ENCODE measurements at regions not wholly inside any gene's neighbourhood (a gene's known extent, or its start where the extent isn't known, plus 50 kb on each side); places are given as distances from the start of the nearest gene placed in this dataset.

DNA sequence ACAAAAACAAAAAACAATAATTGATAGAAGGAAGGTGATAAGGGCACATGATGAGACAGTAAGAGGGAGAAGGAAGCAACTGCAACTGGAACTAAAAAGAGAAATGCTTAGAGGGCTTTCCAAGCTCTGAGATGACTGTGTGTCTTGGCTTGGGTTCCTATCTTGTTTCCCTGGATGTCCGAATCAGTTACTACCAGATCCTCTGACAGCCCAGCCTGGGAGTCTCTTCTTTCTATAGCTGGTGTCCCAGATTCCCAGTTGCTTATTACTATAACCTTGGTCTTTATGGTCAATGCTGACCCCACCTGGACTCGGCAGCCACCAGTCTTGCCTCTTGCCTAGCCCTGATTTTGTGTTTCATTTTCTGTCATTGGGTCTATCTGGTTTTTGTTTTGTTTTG, 116.4 kb downstream of the RFC3 start:
- Mint-ChIP-seq H3K4me3 (no peak overlapping the region), H3K27ac (no peak overlapping the region), H3K9me3 (no peaks in the 10 kb centered on the region), H3K4me1 (no peaks in the 10 kb centered on the region), H3K36me3 (no peaks in the 10 kb centered on the region), H3K27me3 (no peaks in the 10 kb centered on the region)
- no peak for ATAC-seq

- H3K9me3 Mint-ChIP-seq: no peaks in the 10 kb centered on the region
- no peaks in the 10 kb centered on the region for H3K36me3 Mint-ChIP-seq
- H3K4me3 Mint-ChIP-seq: no peak overlapping the region
- H3K27ac Mint-ChIP-seq: no peak overlapping the region
- H3K4me1 Mint-ChIP-seq: no peaks in the 10 kb centered on the region
- ATAC-seq: no peak
- no peaks in the 10 kb centered on the region for H3K27me3 Mint-ChIP-seq
Measured at GRCh38 chr13:33934951-33935371, 117.0 kb downstream of the RFC3 start.

DNA sequence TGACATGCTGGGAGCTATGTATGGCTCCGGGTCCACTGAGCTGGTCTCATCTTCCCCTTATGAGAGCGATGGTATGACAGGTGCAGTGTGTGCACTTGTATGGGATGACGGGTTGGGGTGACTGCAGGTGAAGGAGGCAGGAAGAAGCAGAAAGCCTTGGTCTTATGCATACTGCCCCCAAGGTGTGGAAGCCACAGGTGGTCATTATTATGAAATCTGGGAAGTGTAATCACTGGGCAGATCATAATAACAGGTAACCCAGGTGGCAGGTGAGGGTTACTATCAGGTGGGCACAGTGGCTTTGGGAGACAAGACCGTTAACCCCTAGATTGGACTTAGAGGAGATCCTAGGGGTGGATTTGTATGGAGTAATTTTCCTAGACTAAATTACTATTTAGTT, 118.0 kb downstream of the RFC3 start:
- no peaks in the 10 kb centered on the region for H3K4me1 Mint-ChIP-seq
- H3K9me3 Mint-ChIP-seq: no peaks in the 10 kb centered on the region
- no peak for ATAC-seq
- no peak overlapping the region for H3K4me3 Mint-ChIP-seq
- H3K27me3 Mint-ChIP-seq: no peaks in the 10 kb centered on the region
- H3K27ac Mint-ChIP-seq: no peak overlapping the region
- H3K36me3 Mint-ChIP-seq: no peaks in the 10 kb centered on the region

GRCh38 chr13:33937373-33938098, 119.6 kb downstream of the RFC3 start:
- Mint-ChIP-seq H3K36me3 (no peaks in the 10 kb centered on the region), H3K4me3 (no peak overlapping the region), H3K27ac (no peak overlapping the region), H3K27me3 (no peaks in the 10 kb centered on the region), H3K4me1 (no peaks in the 10 kb centered on the region), H3K9me3 (no peaks in the 10 kb centered on the region)
- no peak for ATAC-seq

- no peak overlapping the region for H3K27ac Mint-ChIP-seq
- H3K4me1 Mint-ChIP-seq: no peaks in the 10 kb centered on the region
- H3K27me3 Mint-ChIP-seq: no peaks in the 10 kb centered on the region
- H3K36me3 Mint-ChIP-seq: peaks cover 12% of the 10 kb centered on the region
- H3K4me3 Mint-ChIP-seq: no peak overlapping the region
- no peak for ATAC-seq
- H3K9me3 Mint-ChIP-seq: no peaks in the 10 kb centered on the region
Measured at GRCh38 chr13:33940256-33940655, 122.3 kb downstream of the RFC3 start.

GRCh38 chr13:33940898-33941297, 122.9 kb downstream of the RFC3 start:
- no peaks in the 10 kb centered on the region for H3K27me3 Mint-ChIP-seq
- peaks cover 12% of the 10 kb centered on the region for H3K36me3 Mint-ChIP-seq
- H3K4me1 Mint-ChIP-seq: no peaks in the 10 kb centered on the region
- no peaks in the 10 kb centered on the region for H3K9me3 Mint-ChIP-seq
- no peak overlapping the region for H3K4me3 Mint-ChIP-seq
- ATAC-seq: no peak
- no peak overlapping the region for H3K27ac Mint-ChIP-seq

DNA sequence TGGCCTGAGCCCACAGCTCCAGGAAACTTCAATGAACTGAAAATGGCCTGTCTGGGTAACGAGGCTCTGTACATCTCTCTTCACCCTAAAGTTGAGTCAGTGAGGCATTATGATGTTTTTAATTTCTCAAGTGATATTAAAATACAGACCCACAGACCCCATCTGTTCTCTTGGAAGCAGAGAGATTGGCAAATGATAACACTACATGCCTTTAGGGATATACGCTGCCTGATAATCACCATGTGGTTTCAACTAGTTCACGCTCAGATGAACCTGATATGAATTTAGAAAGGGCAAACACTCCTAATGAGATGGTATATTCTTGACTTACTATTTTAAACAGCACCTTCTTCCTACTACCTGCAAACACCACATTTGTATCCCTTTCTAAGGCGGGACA, 127.5 kb downstream of the RFC3 start:
- peaks cover 3% of the 10 kb centered on the region for H3K9me3 Mint-ChIP-seq
- no peaks in the 10 kb centered on the region for H3K27me3 Mint-ChIP-seq
- no peaks in the 10 kb centered on the region for H3K4me1 Mint-ChIP-seq
- peaks cover 23% of the 10 kb centered on the region for H3K36me3 Mint-ChIP-seq
- H3K27ac Mint-ChIP-seq: no peak overlapping the region
- H3K4me3 Mint-ChIP-seq: no peak overlapping the region
- ATAC-seq: no peak

DNA sequence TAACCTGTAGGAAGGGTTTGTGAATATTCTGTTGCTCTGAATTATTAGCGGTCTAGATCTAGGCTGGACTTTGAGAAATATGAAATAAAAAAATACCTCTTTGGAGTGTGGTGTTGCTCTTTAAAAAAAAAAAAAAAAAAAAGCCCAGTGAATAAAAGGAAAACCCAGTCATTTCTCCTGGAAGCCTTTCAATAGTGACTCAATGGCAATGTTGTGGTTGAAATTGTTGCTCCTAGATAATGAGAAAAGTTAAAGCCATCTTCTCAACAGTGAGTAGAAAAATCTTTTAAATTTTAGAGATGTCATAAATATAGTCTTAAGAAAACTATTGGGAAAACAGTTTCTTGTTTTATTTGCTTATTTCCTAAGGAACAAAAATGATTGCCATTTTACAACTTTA, 135.3 kb downstream of the RFC3 start:
- Mint-ChIP-seq H3K36me3 (no peaks in the 10 kb centered on the region), H3K27ac (no peak overlapping the region), H3K27me3 (no peaks in the 10 kb centered on the region), H3K9me3 (peaks cover 3% of the 10 kb centered on the region), H3K4me3 (no peak overlapping the region), H3K4me1 (no peaks in the 10 kb centered on the region)
- ATAC-seq: no peak

- Mint-ChIP-seq H3K4me3 (no peak overlapping the region), H3K27ac (no peak overlapping the region), H3K27me3 (no peaks in the 10 kb centered on the region), H3K9me3 (peaks cover 2% of the 10 kb centered on the region), H3K4me1 (no peaks in the 10 kb centered on the region), H3K36me3 (no peaks in the 10 kb centered on the region)
- ATAC-seq: no peak
Measured at GRCh38 chr13:33953781-33954180, 135.8 kb downstream of the RFC3 start.

DNA sequence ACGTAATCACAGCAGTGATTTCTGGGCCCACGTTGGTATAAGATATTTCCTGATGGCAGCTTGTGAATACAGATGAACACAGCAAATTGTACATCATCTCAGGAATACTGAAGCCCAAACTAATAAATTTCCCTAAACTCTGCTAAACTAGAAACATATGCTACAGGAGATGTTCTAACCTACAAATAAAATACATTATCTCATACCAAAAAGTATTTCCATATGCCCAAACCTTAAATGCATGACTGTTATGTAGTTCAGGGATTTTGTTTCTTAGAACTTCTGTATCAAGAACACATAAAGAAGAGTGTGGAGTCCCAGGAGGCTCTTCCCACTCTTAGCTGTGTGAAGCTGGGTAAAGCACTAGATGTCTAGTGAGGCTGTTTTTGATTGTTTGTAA, 138.4 kb downstream of the RFC3 start:
- no peak overlapping the region for H3K27ac Mint-ChIP-seq
- H3K4me3 Mint-ChIP-seq: no peak overlapping the region
- H3K36me3 Mint-ChIP-seq: no peaks in the 10 kb centered on the region
- H3K27me3 Mint-ChIP-seq: no peaks in the 10 kb centered on the region
- H3K9me3 Mint-ChIP-seq: no peaks in the 10 kb centered on the region
- ATAC-seq: no peak
- H3K4me1 Mint-ChIP-seq: peaks cover 7% of the 10 kb centered on the region

DNA sequence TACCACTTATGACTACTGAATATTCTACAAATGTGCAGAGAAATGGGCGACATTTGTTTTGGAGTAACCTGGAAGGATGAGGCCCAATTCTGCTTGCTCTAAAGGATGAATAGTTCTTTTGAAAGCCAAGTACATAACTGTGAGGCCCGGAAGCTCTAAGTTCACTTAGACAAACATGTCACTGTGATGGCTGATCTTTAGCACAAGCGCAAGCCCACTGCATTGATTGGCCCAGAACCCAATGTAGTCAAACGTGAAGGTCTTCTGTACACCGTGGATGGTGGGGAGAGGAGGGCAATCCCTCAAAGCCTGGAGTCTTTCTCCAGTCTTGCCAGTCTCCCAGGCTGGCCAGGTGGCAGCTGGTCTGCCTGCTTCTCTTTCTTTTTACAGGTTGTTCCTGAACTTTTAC, 139.6 kb downstream of the RFC3 start:
- H3K4me3 Mint-ChIP-seq: no peak overlapping the region
- no peaks in the 10 kb centered on the region for H3K9me3 Mint-ChIP-seq
- no peak overlapping the region for H3K27ac Mint-ChIP-seq
- no peak for ATAC-seq
- no peaks in the 10 kb centered on the region for H3K27me3 Mint-ChIP-seq
- H3K36me3 Mint-ChIP-seq: no peaks in the 10 kb centered on the region
- peaks cover 7% of the 10 kb centered on the region for H3K4me1 Mint-ChIP-seq

- Mint-ChIP-seq H3K27me3 (no peaks in the 10 kb centered on the region), H3K36me3 (no peaks in the 10 kb centered on the region), H3K4me1 (peaks cover 7% of the 10 kb centered on the region), H3K4me3 (no peak overlapping the region), H3K9me3 (no peaks in the 10 kb centered on the region), H3K27ac (no peak overlapping the region)
- no peak for ATAC-seq
Measured at GRCh38 chr13:33958964-33959363, 141.0 kb downstream of the RFC3 start.

DNA sequence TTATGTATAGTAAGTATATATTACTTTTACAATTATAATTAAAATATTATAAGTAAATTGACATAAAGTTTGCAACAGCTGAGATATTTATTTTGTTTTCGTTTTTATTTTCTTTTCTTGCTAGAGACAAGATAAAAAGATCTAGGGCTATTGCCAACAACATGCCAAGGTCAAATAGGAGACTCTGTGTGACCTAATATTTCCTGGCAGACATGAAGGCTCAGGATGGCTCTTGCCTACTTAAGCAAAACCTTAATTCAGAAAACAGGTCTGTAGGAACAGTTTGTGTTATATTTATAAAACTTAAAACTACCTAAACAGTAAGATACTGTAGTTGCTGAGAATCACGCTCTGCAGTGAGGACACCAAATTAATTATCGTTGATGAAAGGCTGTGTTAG, 145.2 kb downstream of the RFC3 start:
- no peak for ATAC-seq
- H3K4me1 Mint-ChIP-seq: peaks cover 7% of the 10 kb centered on the region
- peaks cover 4% of the 10 kb centered on the region for H3K9me3 Mint-ChIP-seq

DNA sequence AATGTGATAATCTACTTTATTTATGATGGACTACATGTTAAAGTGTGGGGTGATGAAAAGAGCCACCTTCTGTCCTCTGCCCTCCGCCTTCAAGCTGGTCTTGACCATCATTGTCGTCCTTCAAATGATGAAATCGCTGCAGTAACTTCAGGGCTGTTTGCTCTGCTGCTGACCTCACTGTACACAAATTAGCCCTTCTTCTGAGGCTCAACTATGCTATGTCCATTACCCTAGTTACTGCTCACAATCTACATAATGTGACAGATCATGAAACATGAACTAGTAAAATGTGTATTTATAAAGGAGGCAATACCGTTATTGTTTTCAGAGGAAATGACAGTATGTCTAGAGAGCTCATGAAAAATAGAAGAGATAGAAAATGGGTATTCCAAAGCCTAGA, 145.9 kb downstream of the RFC3 start:
- no peak overlapping the region for H3K4me3 Mint-ChIP-seq
- H3K9me3 Mint-ChIP-seq: peaks cover 4% of the 10 kb centered on the region
- H3K27ac Mint-ChIP-seq: no peak overlapping the region
- no peak for ATAC-seq
- H3K36me3 Mint-ChIP-seq: no peaks in the 10 kb centered on the region
- H3K4me1 Mint-ChIP-seq: peaks cover 7% of the 10 kb centered on the region
- no peaks in the 10 kb centered on the region for H3K27me3 Mint-ChIP-seq

More for the DNA sequence above, 145.2 kb downstream of the RFC3 start:
- Mint-ChIP-seq H3K36me3 (no peaks in the 10 kb centered on the region), H3K4me3 (no peak overlapping the region), H3K27me3 (no peaks in the 10 kb centered on the region), H3K27ac (no peak overlapping the region)

DNA sequence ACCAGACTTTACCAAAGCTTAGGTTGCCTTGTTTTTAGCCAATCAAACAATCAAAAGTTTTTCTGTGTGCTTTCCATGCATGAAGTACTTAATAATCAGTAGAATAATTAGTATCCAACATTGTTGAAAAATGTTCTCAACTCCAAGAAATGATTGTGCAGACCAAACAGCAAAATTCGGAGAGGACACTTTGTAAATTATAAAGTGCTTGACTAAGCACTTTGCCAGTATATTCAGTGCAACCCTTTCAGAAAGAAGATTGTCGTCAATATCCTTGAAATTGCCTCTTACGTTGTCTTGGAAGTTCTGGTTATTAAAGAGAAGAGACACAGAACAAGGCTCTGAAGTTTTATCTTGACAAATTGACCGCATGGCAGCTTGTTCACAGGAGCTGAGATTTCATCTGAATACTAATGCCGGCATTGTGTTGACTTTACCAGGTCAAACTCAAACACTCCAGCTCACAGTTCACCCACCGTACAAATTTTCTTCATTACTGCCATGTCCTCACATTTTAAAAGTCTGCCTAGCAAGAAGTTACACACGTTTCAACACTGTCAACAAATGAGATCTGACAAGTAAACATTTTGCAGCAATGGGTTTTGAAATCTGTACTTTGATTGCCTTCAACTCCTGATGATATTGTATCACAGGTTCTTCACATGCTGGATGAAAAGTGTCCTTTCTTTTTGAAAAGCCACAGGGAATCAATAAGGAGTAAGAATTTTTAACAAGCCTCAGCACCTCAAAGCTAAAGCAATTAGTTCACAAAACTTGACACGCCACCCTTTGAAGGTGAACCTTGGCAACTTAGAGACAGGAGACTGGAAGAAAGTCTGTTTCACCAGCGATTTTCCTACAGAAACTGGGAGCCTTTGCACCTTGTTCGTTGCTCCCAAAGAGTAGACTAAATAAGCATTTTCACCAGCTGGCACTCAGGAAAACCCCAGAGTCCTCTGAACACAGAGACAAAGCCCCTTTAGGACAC, 150.9 kb downstream of the RFC3 start:
- Mint-ChIP-seq H3K27me3 (no peaks in the 10 kb centered on the region), H3K4me1 (no peaks in the 10 kb centered on the region), H3K4me3 (no peak overlapping the region), H3K9me3 (peaks cover 8% of the 10 kb centered on the region), H3K27ac (no peak overlapping the region), H3K36me3 (no peaks in the 10 kb centered on the region)
- ATAC-seq: no peak
